ENCODE measurements at regions not wholly inside any gene's neighbourhood (a gene's known extent, or its start where the extent isn't known, plus 50 kb on each side); places are given as distances from the start of the nearest gene placed in this dataset.

- TF ChIP-seq CTCF (conservative IDR thresholded peaks at IDR 0.05; ENCODE audit: low read length) (no peak), EZH2phosphoT487 (IDR thresholded peaks at IDR 0.05; ENCODE audit: borderline replicate concordance, low read depth, low read length) (no peak)
Measured at GRCh38 chr16:86982912-86983311, 334.3 kb downstream of the C16orf95 start.

Data from OCI-LY7 (cell line).